A673 (cell line): ENCODE measurements at regions not wholly inside any gene's neighbourhood (a gene's known extent, or its start where the extent isn't known, plus 50 kb on each side); places are given as distances from the start of the nearest gene placed in this dataset.

ENCODE experiments used
- BruUV-seq: library from RNA; stranded (reverse); fragments of 400-500 nt; replicated peaks from 2 replicates; lab custom pipeline; 2021; lab: Mats Ljungman, UMichigan
- CTCF ChIA-PET: fragments of 300-600 bp; sonication (Branson Sonifier 250); formaldehyde crosslinking; loops from one replicate; lab custom pipeline; 2022; ENCODE audit warnings: antibody characterized with exemption; lab: Charles Lee
- POLR2A ChIA-PET: fragments of 300-600 bp; sonication (Branson Sonifier 250); formaldehyde crosslinking; loops from one replicate; lab custom pipeline; 2022; ENCODE audit warnings: antibody characterized with exemption; ENCODE audit not compliant: low non-redundant PET; lab: Charles Lee
- DNase-seq: peaks from one replicate; pipeline ENCODE4 v3.0.0-alpha.2; 2015; ENCODE audit warnings: low spot score
- H3K27ac ChIP-seq: fragments of 200-600 bp; sonication (generic); 2 replicates; pipeline ENCODE4 v1.5.1; 2016; ENCODE audit warnings: mixed run types, low read depth, mild to moderate bottlenecking, mixed read lengths, antibody characterized with exemption, low read length; ENCODE audit not compliant: poor library complexity, severe bottlenecking
- H3K27me3 ChIP-seq: fragments of 200-600 bp; sonication (generic); replicated peaks from 2 replicates; pipeline ENCODE4 v1.6.1; 2017; ENCODE audit warnings: mixed run types, low read depth, mild to moderate bottlenecking, mixed read lengths, antibody characterized with exemption, low read length; ENCODE audit not compliant: insufficient read depth, poor library complexity
- H3K36me3 ChIP-seq: fragments of 200-600 bp; sonication (generic); 2 replicates; pipeline ENCODE4 v1.6.1; 2016; ENCODE audit warnings: mixed run types, mild to moderate bottlenecking, mixed read lengths, antibody characterized with exemption, low read length; ENCODE audit not compliant: insufficient read depth, poor library complexity, severe bottlenecking
- H3K4me1 ChIP-seq: fragments of 200-600 bp; sonication (generic); 2 replicates; pipeline ENCODE4 v1.6.1; 2017; ENCODE audit warnings: mixed run types, mild to moderate bottlenecking, mixed read lengths, antibody characterized with exemption, low read length; ENCODE audit not compliant: insufficient read depth, poor library complexity, severe bottlenecking
- H3K4me3 ChIP-seq: fragments of 200-600 bp; sonication (generic); 2 replicates; pipeline ENCODE4 v1.5.1; 2016; ENCODE audit warnings: low read depth, mixed run types, mild to moderate bottlenecking, mixed read lengths, low read length; ENCODE audit not compliant: poor library complexity, severe bottlenecking
- H3K9me3 ChIP-seq: fragments of 200-600 bp; sonication (generic); 2 replicates; pipeline ENCODE4 v1.6.1; 2016; ENCODE audit warnings: mixed run types, low read depth, mild to moderate bottlenecking, mixed read lengths, antibody characterized with exemption, low read length; ENCODE audit not compliant: poor library complexity, severe bottlenecking
- CTCF ChIP-seq: fragments of 300-800, 200-600 bp; sonication (generic); conservative IDR thresholded peaks from 2 replicates; pipeline ENCODE4 v1.5.1; 2017; ENCODE audit warnings: low read depth, mild to moderate bottlenecking, antibody characterized with exemption, low read length, moderate library complexity, mixed read lengths
- EZH2 ChIP-seq: fragments of 200-600 bp; sonication (generic); IDR thresholded peaks from 2 replicates; pipeline ENCODE4 v1.6.1; 2017; ENCODE audit warnings: borderline replicate concordance, low read depth, mild to moderate bottlenecking, mixed read lengths, antibody characterized with exemption, low read length; ENCODE audit not compliant: poor library complexity, severe bottlenecking
- intact Hi-C: fragments of 100-400 bp; cut with micrococcal nuclease; formaldehyde crosslinking; loops from one replicate; pipeline ENCODE4 v1.10.0; 2022; ENCODE audit not compliant: unreplicated experiment

GRCh38 chr2:150878356-150878755, 383.3 kb downstream of the RBM43 start:
- POLR2A ChIA-PET, result no interaction called here
- no peak overlapping the region for H3K27ac ChIP-seq
- no TSS peak for BruUV-seq
- no peaks in the 10 kb centered on the region for H3K36me3 ChIP-seq
- H3K4me1 ChIP-seq, result no peaks in the 10 kb centered on the region
- CTCF ChIA-PET, result no interaction called here
- DNase-seq, result peak; percentile 4
- H3K27me3 ChIP-seq, result no peaks in the 10 kb centered on the region
- no peak overlapping the region for H3K4me3 ChIP-seq
- H3K9me3 ChIP-seq, result no peaks in the 10 kb centered on the region
- no peak for TF ChIP-seq CTCF
- TF ChIP-seq EZH2, result no peak
- intact Hi-C loops, result no loop called here

GRCh38 chr2:150876251-150876950, 385.3 kb downstream of the RBM43 start:
- POLR2A ChIA-PET, result no interaction called here
- DNase-seq, result no peak
- CTCF ChIA-PET, result no interaction called here
- Histone ChIP-seq H3K36me3 (no peaks in the 10 kb centered on the region), H3K4me1 (no peaks in the 10 kb centered on the region), H3K9me3 (no peaks in the 10 kb centered on the region), H3K4me3 (no peak overlapping the region), H3K27ac (no peak overlapping the region), H3K27me3 (no peaks in the 10 kb centered on the region)
- intact Hi-C loops, result no loop called here
- no TSS peak for BruUV-seq
- no peak for TF ChIP-seq CTCF
- no peak for TF ChIP-seq EZH2

GRCh38 chr2:150873396-150873772, 385.9 kb upstream of the RND3 start:
- H3K27me3 ChIP-seq, result no peaks in the 10 kb centered on the region
- intact Hi-C loops, result loop anchor here (5.0 kb wide), 1 partner anchor 381 kb away; no protein-coding TSS in a partner anchor
- no peaks in the 10 kb centered on the region for H3K4me1 ChIP-seq
- H3K9me3 ChIP-seq, result no peaks in the 10 kb centered on the region
- no peak for DNase-seq
- CTCF ChIA-PET, result no interaction called here
- no peak overlapping the region for H3K4me3 ChIP-seq
- H3K36me3 ChIP-seq, result no peaks in the 10 kb centered on the region
- POLR2A ChIA-PET, result no interaction called here
- H3K27ac ChIP-seq, result no peak overlapping the region
- no TSS peak for BruUV-seq
- no peak for TF ChIP-seq CTCF
